Motor neuron (in vitro differentiated cells): ENCODE measurements at regions not wholly inside any gene's neighbourhood (a gene's known extent, or its start where the extent isn't known, plus 50 kb on each side); places are given as distances from the start of the nearest gene placed in this dataset.
A peak's percentile ranks its signal among the peaks of the same experiment; 100 is the strongest.

ENCODE experiments used
- ATAC-seq, 8 experiments: fragments of 200-7000 bp; cut with Tn5 transposase; replicated peaks in 6 of 8; 2 replicates each; pipeline ENCODE4 v1.8.0; 2021; ENCODE audit warnings: mild to moderate bottlenecking in 8 of 8, moderate library complexity in 8 of 8
- H3K27ac ChIP-seq, 2 donors: fragments of 250-450 bp; sonication (Bioruptor Pico); 2 replicates each; pipeline ENCODE4 v1.9.0; 2021; ENCODE audit warnings: antibody characterized with exemption in 2 of 2, mild to moderate bottlenecking in 2 of 2, moderate library complexity in 1 of 2
- H3K4me1 ChIP-seq, 2 donors: fragments of 250-450 bp; sonication (Bioruptor Pico); replicated peaks in 1 of 2; 2 replicates each; pipeline ENCODE4 v1.6.1; 2021; ENCODE audit warnings: antibody characterized with exemption in 2 of 2, mild to moderate bottlenecking in 2 of 2, moderate library complexity in 1 of 2
- H3K4me3 ChIP-seq, 5 donors: fragments of 250-450 bp; sonication (Bioruptor Pico); 2 replicates each; pipeline ENCODE4 v1.9.0; 2021; ENCODE audit warnings: antibody characterized with exemption in 5 of 5, mild to moderate bottlenecking in 5 of 5, moderate library complexity in 4 of 5
- WGBS, 10 experiments: fragments of 450-650 bp; shearing (Covaris generic); methylation state at CpG; one replicate each; pipeline ENCODE4 v1.0.0; 2022; 5-methylcytosine and 5-hydroxymethylcytosine counted together
- in situ Hi-C, 9 experiments: fragments of 400-800 bp; cut with MboI; loops; one replicate each; pipeline ENCODE4 v1.15.0; 2021; ENCODE audit warnings: low sequenced_read_pairs in 9 of 9, low pct_unique_long_range_greater_than_20kb in 2 of 9; ENCODE audit not compliant: unreplicated experiment in 9 of 9

- H3K4me1 ChIP-seq = peaks cover 32 to 41% of the 10 kb centered on the region in 2 donors
- WGBS, 10 experiments = 33 to 100% (median 57%) methylated on average over 1 to 6 of the region's 6 CpGs; no CpG with 5 or more reads in 1 of the 10 experiments
- no peak overlapping the region for H3K27ac ChIP-seq
- no peak overlapping the region for H3K4me3 ChIP-seq
- in situ Hi-C loops = no loop called here
- ATAC-seq = peak in 4 of 8 experiments; percentile 16 to 89 (median 42)
These were observed 99.6 kb upstream of the KAZN start for GRCh38 chr1:14498839-14499238.

DNA sequence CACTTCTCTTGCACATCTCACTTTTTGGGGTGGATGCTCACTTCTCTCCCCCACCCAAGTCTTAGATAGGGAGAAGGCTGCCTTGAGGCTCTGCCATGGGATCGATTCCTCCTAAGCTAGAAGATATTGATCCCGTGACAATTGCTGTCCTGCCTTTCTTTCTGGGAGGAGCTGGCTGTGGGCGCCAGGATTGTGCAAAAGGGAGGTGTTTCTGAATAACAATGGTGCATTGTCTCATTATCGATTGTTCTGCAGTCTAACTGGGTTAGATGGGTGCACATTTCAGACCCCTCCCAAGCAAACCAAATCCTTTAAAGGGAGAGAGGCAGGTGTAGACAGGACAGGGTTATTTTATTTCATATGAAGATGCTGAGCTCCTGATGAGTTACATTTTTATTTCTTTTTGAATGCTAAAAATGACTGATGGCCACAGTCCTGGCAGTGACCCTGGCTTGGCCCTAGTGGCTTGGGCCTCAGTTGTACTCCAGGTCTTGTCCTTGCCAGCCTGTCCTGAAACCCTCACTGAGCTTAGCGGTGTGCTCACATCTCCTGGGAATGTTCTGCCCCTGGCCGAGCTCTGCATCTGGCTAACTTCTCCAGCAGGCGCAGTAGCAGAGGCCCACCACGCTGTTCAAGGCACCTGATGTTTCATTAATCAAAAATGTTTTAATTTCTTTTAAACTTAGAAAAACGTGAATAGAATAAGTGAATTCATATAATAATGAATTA, 99.0 kb upstream of the KAZN start:
- WGBS, 10 experiments = 42 to 94% (median 72%) methylated on average over 2 to 9 of the region's 9 CpGs; no CpG with 5 or more reads in 1 of the 10 experiments
- Histone ChIP-seq H3K4me3 (no peak overlapping the region), H3K4me1 (peaks cover 32 to 38% of the 10 kb centered on the region in 2 donors), H3K27ac (peak overlapping the region in 1 of 2 donors; percentile 39)
- in situ Hi-C loops = no loop called here
- ATAC-seq = peak in 1 of 8 experiments; percentile 3

- ATAC-seq = no peak
- no peak overlapping the region for H3K4me3 ChIP-seq
- WGBS, 10 experiments = 0 to 92% (median 81%) methylated on average over 1 to 4 of the region's 4 CpGs
- peaks cover 29 to 32% of the 10 kb centered on the region in 2 donors for H3K4me1 ChIP-seq
- no peak overlapping the region for H3K27ac ChIP-seq
- in situ Hi-C loops = no loop called here
These were observed 98.4 kb upstream of the KAZN start for GRCh38 chr1:14500041-14500440.

DNA sequence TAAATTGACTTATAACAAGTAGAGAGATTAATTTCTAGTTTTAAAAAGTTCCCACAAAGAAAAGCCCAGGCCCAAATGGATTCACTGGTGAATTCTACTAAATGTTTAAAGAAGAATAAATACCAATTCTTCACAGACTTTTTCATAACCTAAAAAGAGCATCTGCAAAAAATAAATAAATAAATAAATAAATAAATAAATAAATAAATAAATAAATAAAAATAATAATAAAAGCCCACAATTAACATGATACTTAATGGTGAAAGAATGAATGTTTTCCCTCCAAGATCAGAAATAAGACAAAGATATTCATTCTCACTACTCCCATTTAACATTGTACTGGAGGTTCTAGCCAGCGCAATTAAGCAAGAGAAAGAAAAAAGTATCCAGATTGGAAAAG, 97.6 kb upstream of the KAZN start:
- 87 to 100% (median 100%) methylated on average over 1 of the region's 1 CpG; no CpG with 5 or more reads in 1 of the 10 experiments for WGBS, 10 experiments
- Histone ChIP-seq H3K4me1 (peaks cover 22 to 24% of the 10 kb centered on the region in 2 donors), H3K4me3 (no peak overlapping the region), H3K27ac (no peak overlapping the region)
- in situ Hi-C loops = no loop called here
- no peak for ATAC-seq

- in situ Hi-C loops = no loop called here
- H3K4me3 ChIP-seq = no peak overlapping the region
- ATAC-seq = peak in 1 of 8 experiments; percentile 24
- 10 to 78% (median 58%) methylated on average over 2 to 5 of the region's 5 CpGs for WGBS, 10 experiments
- no peak overlapping the region for H3K27ac ChIP-seq
- H3K4me1 ChIP-seq = peaks cover 17 to 25% of the 10 kb centered on the region in 2 donors
These were observed 94.0 kb upstream of the KAZN start for GRCh38 chr1:14504517-14504916.

DNA sequence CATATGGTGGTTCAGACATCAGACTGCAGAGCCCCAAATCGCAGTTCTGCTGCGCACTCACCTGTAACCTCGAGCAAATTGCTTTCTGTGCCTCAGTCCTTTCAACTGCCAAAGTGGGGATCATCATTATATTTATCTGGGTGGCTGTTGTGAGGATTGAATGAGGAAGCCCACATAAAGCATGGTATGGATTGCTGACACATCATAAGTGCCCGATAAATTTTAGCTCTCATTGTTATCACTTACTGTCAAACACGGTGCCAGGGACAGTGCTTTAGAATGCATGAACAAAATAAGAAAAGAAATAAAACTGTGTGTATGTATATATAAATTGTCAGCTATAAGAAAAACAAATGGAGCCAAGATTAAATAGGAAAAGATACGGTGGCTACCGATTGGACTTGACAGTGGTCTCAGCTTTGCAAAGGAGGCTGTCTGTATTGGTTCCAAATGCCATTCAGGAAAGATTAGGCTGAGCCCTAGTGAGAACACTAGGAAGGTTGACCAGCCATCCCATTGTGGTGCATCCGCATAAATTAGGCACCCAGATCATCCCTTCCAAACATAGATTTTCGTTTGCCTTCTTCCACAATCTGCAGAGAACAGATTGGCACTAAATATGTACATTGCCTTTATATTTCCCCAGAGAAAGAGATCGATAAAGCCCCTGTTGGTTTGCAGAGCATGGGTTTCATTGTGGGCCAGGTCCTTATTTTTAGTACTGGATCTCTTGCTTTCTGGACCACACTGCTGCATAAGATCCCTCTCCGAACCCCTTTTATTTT, 91.8 kb upstream of the KAZN start:
- no peak overlapping the region for H3K4me3 ChIP-seq
- ATAC-seq = peak in 3 of 8 experiments; percentile 14 to 18 (median 14)
- WGBS, 10 experiments = 60 to 92% (median 82%) methylated on average over 3 to 11 of the region's 11 CpGs
- peak overlapping the region in 1 of 2 donors; percentile 37 for H3K27ac ChIP-seq
- H3K4me1 ChIP-seq = peaks cover 22 to 33% of the 10 kb centered on the region in 2 donors
- in situ Hi-C loops = no loop called here

- Histone ChIP-seq H3K4me3 (no peak overlapping the region), H3K27ac (peak overlapping the region in 1 of 2 donors; percentile 37), H3K4me1 (peaks cover 28 to 39% of the 10 kb centered on the region in 2 donors)
- in situ Hi-C loops = no loop called here
- 20 to 100% (median 64%) methylated on average over 1 to 5 of the region's 5 CpGs for WGBS, 10 experiments
- ATAC-seq = peak in 6 of 8 experiments; percentile 16 to 78 (median 70)
These were observed 91.2 kb upstream of the KAZN start for GRCh38 chr1:14507262-14507661.

GRCh38 chr1:14508613-14509012, 89.9 kb upstream of the KAZN start:
- in situ Hi-C loops = no loop called here
- Histone ChIP-seq H3K4me3 (no peak overlapping the region), H3K4me1 (peaks cover 32 to 50% of the 10 kb centered on the region in 2 donors), H3K27ac (no peak overlapping the region)
- WGBS, 10 experiments = 60 to 96% (median 87%) methylated on average over 2 to 6 of the region's 6 CpGs; no CpG with 5 or more reads in 2 of the 10 experiments
- peak in 5 of 8 experiments; percentile 16 to 63 (median 58) for ATAC-seq

DNA sequence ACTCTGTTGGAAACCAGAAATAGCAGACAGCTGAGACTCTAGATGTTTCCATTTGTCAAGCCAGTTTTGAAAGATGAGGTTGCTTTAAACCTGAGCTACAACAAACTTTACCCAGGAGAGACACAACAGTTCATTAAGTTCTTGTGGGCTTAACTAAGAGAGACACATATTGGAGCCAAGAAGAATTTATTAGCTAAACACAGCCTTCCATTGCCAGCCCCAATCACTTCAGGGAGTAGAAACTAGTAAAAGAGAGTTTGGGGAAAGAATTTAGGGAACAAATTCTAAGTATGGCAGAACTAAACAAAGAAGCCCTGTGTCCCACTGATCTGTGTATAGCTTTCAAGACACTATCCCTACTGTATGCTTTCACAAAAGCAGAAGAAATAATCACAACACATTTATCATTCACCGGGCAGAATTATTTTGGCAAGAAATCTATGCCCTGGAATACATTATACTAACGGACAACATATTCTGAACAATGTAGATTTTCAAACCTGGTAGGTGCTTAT, 87.3 kb upstream of the KAZN start:
- ATAC-seq = no peak
- Histone ChIP-seq H3K27ac (no peak overlapping the region), H3K4me3 (no peak overlapping the region), H3K4me1 (peaks cover 40 to 59% of the 10 kb centered on the region in 2 donors)
- WGBS, 10 experiments = 20 to 100% (median 81%) methylated on average over 2 of the region's 2 CpGs; no CpG with 5 or more reads in 1 of the 10 experiments
- in situ Hi-C loops = no loop called here

GRCh38 chr1:14511796-14512585, 86.5 kb upstream of the KAZN start:
- ATAC-seq = peak in 2 of 8 experiments; percentile 23 to 57
- H3K4me3 ChIP-seq = no peak overlapping the region
- 20 to 82% (median 63%) methylated on average over 1 to 14 of the region's 14 CpGs; no CpG with 5 or more reads in 1 of the 10 experiments for WGBS, 10 experiments
- H3K27ac ChIP-seq = no peak overlapping the region
- peaks cover 38 to 51% of the 10 kb centered on the region in 2 donors for H3K4me1 ChIP-seq
- in situ Hi-C loops = no loop called here

DNA sequence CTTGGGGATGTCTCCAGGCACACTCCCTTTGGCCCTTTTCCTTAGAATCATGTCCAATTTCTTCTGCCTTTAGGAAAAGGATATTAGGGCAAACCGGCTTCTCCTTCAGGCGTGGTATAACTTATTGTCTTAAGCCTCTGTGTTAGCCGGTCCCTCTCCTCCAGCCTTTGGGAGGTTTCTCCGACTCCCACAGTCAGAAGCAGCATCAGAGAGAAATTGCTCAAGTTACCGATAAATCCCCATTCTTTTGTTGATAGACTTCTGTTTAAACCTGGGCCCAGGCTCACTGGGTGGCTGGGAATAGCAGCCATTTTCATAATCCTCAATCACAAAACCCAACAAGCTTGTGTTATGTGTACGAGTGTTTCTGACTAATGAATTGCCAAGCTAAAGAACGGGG, 85.4 kb upstream of the KAZN start:
- WGBS, 10 experiments = 65 to 92% (median 86%) methylated on average over 2 to 7 of the region's 7 CpGs; no CpG with 5 or more reads in 1 of the 10 experiments
- ATAC-seq = no peak

DNA sequence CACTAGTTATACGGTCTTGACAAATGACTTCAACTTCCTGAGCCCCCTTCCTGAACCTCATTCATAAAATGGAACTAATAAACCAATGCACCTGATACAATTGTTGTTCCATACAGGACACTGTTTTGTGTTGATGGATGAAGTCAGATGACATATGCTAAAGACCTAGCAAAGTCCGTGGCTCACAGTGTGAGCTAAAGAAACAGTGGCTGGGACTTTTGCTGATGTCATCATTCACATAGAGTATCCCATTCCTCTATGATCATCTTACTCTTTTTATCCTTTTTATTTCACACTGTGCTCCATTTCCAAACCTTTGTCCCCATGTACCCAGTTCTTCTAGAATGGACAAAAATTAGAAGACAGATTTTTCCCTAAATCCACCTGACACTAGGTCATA, 83.7 kb upstream of the KAZN start:
- WGBS, 10 experiments = 20 to 100% (median 65%) methylated on average over 1 to 2 of the region's 2 CpGs; no CpG with 5 or more reads in 3 of the 10 experiments
- Histone ChIP-seq H3K4me1 (peaks cover 26 to 37% of the 10 kb centered on the region in 2 donors), H3K4me3 (no peak overlapping the region), H3K27ac (no peak overlapping the region)
- in situ Hi-C loops = no loop called here
- peak in 5 of 8 experiments; percentile 88 to 97 (median 95) for ATAC-seq

More for the DNA sequence above, 85.4 kb upstream of the KAZN start:
- Histone ChIP-seq H3K4me1 (peaks cover 29 to 44% of the 10 kb centered on the region in 2 donors), H3K27ac (no peak overlapping the region), H3K4me3 (no peak overlapping the region)
- in situ Hi-C loops = no loop called here
